ENCODE measurements at regions not wholly inside any gene's neighbourhood (a gene's known extent, or its start where the extent isn't known, plus 50 kb on each side); places are given as distances from the start of the nearest gene placed in this dataset.

DNA sequence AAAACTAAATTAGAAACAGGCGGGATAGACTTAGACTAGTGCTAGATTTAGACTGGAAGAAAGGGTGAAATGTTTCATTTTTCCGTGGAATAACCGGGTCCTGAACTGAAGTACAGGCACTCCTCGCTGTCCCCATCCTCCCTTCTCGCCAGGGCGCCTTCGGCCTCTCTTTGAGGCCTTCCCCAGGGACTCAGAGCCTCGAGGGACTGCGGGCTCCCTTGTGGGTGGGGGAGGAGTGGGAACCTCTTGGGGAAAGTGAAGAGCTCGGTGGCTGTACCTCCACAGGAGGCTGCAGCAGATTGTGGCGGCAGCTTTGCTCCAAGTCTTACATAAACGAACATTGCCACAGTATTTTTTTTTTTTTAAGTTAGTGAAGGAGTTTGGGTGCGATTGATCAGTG lies 1988.8 kb upstream of the FLRT2 start:
- H3K36me3 ChIP-seq (ENCODE audit: insufficient read depth, low read length): no peaks in the 10 kb centered on the region
- no peak overlapping the region for H3K4me2 ChIP-seq (ENCODE audit: low read depth, low read length, poor library complexity, severe bottlenecking)
- no peak overlapping the region for H3K27ac ChIP-seq (ENCODE audit: low read length)
- H3K79me2 ChIP-seq (ENCODE audit: low read length): no peaks in the 10 kb centered on the region
- no peaks in the 10 kb centered on the region for H3K9me2 ChIP-seq (replicated peaks; ENCODE audit: insufficient read depth, low read length)
- H3K4me1 ChIP-seq (ENCODE audit: low read length): no peaks in the 10 kb centered on the region
- DNase-seq: no peak
- H3K4me3 ChIP-seq (ENCODE audit: low read length): no peak overlapping the region
- no peak overlapping the region for H3K9ac ChIP-seq (ENCODE audit: low read length)
- H4K20me1 ChIP-seq (ENCODE audit: insufficient read depth, low read depth, low read length): no peaks in the 10 kb centered on the region
- no peaks in the 10 kb centered on the region for H3K27me3 ChIP-seq (ENCODE audit: low read length)
- H3K9me3 ChIP-seq (ENCODE audit: low read length): no peaks in the 10 kb centered on the region
- H2AFZ ChIP-seq (ENCODE audit: low read length): no peak overlapping the region

DNA sequence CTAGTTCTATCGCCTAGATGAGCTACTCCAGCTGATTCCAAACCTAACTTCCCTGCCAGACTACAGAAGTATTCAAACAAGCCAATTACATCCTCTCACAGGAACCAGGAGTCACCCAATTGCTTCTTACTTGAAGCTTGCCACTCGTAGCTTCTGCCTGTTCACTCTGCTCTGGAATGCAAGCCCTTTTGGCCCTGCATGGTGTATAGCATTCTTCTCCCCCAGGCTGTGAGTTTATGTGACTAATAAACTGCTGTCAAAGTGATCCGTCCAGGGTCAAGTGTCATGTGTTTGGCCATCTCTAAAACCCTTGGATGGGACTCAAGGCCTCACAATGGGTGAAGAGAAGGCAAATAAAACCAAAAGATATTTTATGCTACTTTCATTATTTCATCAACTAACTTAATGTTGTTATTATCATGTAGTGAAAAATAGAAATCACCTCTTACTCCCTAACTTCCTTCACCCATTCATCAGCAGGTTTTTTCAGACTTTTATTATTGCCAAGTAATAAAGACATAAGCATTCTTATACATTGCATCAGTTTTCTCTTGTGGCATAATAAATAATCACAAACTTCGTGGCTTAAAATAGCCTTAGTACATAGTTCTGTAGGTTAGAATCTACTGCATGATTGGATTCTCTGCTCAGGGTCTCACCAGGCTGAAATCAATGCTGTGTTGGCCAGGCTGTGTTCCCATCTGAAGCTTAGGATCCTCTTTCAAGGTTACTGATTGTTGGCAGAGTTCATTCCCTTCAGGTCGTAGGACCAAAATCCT lies 1981.7 kb upstream of the FLRT2 start:
- H3K79me2 ChIP-seq (ENCODE audit: low read length): no peaks in the 10 kb centered on the region
- H3K4me3 ChIP-seq (ENCODE audit: low read length): no peak overlapping the region
- H3K27ac ChIP-seq (ENCODE audit: low read length): no peak overlapping the region
- no peaks in the 10 kb centered on the region for H3K9me3 ChIP-seq (ENCODE audit: low read length)
- no peaks in the 10 kb centered on the region for H3K9me2 ChIP-seq (replicated peaks; ENCODE audit: insufficient read depth, low read length)
- no peak overlapping the region for H2AFZ ChIP-seq (ENCODE audit: low read length)
- H4K20me1 ChIP-seq (ENCODE audit: insufficient read depth, low read depth, low read length): no peaks in the 10 kb centered on the region
- H3K9ac ChIP-seq (ENCODE audit: low read length): no peak overlapping the region
- no peaks in the 10 kb centered on the region for H3K4me1 ChIP-seq (ENCODE audit: low read length)
- no peak overlapping the region for H3K4me2 ChIP-seq (ENCODE audit: low read depth, low read length, poor library complexity, severe bottlenecking)
- H3K36me3 ChIP-seq (ENCODE audit: insufficient read depth, low read length): no peaks in the 10 kb centered on the region
- no peaks in the 10 kb centered on the region for H3K27me3 ChIP-seq (ENCODE audit: low read length)
- no peak for DNase-seq

DNA sequence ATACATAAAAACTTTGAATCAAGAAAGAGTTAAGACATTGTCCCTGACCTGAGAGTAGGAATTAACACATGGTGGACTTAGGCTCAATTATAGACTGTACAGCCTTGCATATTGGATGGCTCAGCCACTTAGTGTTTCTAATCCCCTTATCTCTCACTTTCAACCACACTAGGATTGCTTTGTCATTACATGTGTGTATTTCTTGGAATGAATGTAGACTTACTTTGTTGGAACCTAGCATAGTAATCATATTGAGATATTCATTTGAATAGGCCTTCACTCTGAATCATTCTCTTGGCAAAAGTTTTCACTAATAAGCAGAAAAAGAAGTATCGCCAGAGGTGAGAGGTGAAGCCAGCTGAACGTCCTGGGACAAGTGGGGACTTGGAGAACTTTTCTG lies 1973.9 kb upstream of the FLRT2 start:
- 0 out of 2 replicates have a peak, but pooled peaks cover 5% of the 10 kb centered on the region for H3K9me2 ChIP-seq (replicated peaks; ENCODE audit: insufficient read depth, low read length)
- H3K9me3 ChIP-seq (ENCODE audit: low read length): peaks cover 10% of the 10 kb centered on the region; the same call in 1 of the 2 replicates
- no peaks in the 10 kb centered on the region for H3K36me3 ChIP-seq (ENCODE audit: insufficient read depth, low read length)
- no peak overlapping the region for H3K27ac ChIP-seq (ENCODE audit: low read length)
- no peaks in the 10 kb centered on the region for H4K20me1 ChIP-seq (ENCODE audit: insufficient read depth, low read depth, low read length)
- H3K4me1 ChIP-seq (ENCODE audit: low read length): no peaks in the 10 kb centered on the region
- no peak overlapping the region for H3K4me3 ChIP-seq (ENCODE audit: low read length)
- H3K79me2 ChIP-seq (ENCODE audit: low read length): no peaks in the 10 kb centered on the region
- H3K27me3 ChIP-seq (ENCODE audit: low read length): no peaks in the 10 kb centered on the region; the same call in 1 of the 2 replicates
- H3K4me2 ChIP-seq (ENCODE audit: low read depth, low read length, poor library complexity, severe bottlenecking): no peak overlapping the region
- H2AFZ ChIP-seq (ENCODE audit: low read length): no peak overlapping the region
- H3K9ac ChIP-seq (ENCODE audit: low read length): no peak overlapping the region
- DNase-seq: no peak

DNA sequence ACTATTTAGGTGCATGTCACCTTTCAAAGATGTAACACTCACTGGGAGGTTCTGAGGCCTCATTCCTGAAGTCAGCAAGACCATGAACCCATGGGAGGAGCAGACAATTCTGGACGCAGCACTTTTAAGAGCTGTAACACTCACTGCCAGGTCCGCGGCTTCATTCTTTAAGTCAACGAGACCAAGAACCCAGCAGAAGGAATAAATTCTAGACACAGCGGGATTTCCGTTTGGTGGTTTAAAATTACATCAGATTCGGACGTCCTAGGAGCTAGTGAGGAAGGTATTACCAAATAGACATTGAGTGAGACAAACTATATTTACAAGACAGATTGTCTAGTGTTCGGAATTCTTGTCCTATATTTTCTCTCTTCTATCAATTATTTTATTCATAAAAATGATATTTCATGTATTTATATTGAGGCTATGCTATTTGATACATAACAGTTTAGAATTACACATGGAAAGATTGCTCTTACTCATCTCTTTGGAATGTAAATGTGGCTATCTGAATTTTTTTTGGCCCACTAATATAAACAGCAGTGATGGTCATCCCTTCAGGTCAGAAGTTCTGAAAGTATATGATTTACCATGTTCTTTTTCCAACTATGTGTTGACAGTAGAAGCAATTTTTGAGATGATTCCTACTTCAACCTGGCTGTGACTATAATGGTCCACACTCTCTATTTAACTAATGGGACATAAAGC lies 1973.0 kb upstream of the FLRT2 start:
- Histone ChIP-seq H3K9me3 (ENCODE audit: low read length) (peaks cover 10% of the 10 kb centered on the region; the same call in 1 of the 2 replicates), H3K4me1 (ENCODE audit: low read length) (no peaks in the 10 kb centered on the region), H3K27ac (ENCODE audit: low read length) (no peak overlapping the region), H3K27me3 (ENCODE audit: low read length) (no peaks in the 10 kb centered on the region; the same call in 1 of the 2 replicates), H2AFZ (ENCODE audit: low read length) (no peak overlapping the region), H3K79me2 (ENCODE audit: low read length) (no peaks in the 10 kb centered on the region), H3K4me2 (ENCODE audit: low read depth, low read length, poor library complexity, severe bottlenecking) (no peak overlapping the region), H3K9ac (ENCODE audit: low read length) (no peak overlapping the region), H4K20me1 (ENCODE audit: insufficient read depth, low read depth, low read length) (no peaks in the 10 kb centered on the region), H3K9me2 (replicated peaks; ENCODE audit: insufficient read depth, low read length) (0 out of 2 replicates have a peak, but pooled peaks cover 5% of the 10 kb centered on the region), H3K36me3 (ENCODE audit: insufficient read depth, low read length) (no peaks in the 10 kb centered on the region), H3K4me3 (ENCODE audit: low read length) (no peak overlapping the region)
- no peak for DNase-seq

- Histone ChIP-seq H3K9ac (ENCODE audit: low read length) (no peak overlapping the region), H3K27me3 (ENCODE audit: low read length) (no peaks in the 10 kb centered on the region), H4K20me1 (ENCODE audit: insufficient read depth, low read depth, low read length) (no peaks in the 10 kb centered on the region), H3K27ac (ENCODE audit: low read length) (no peak overlapping the region), H3K9me3 (ENCODE audit: low read length) (peaks cover 10% of the 10 kb centered on the region; the same call in 1 of the 2 replicates), H3K4me3 (ENCODE audit: low read length) (no peak overlapping the region), H3K79me2 (ENCODE audit: low read length) (no peaks in the 10 kb centered on the region), H3K4me2 (ENCODE audit: low read depth, low read length, poor library complexity, severe bottlenecking) (no peak overlapping the region), H3K4me1 (ENCODE audit: low read length) (no peaks in the 10 kb centered on the region), H2AFZ (ENCODE audit: low read length) (no peak overlapping the region), H3K9me2 (replicated peaks; ENCODE audit: insufficient read depth, low read length) (0 out of 2 replicates have a peak, but pooled peaks cover 5% of the 10 kb centered on the region), H3K36me3 (ENCODE audit: insufficient read depth, low read length) (no peaks in the 10 kb centered on the region)
- DNase-seq: no peak
Observed at GRCh38 chr14:83558946-83559345, 1971.0 kb upstream of the FLRT2 start.

- Histone ChIP-seq H3K27me3 (ENCODE audit: low read length) (no peaks in the 10 kb centered on the region), H3K4me1 (ENCODE audit: low read length) (no peaks in the 10 kb centered on the region), H3K27ac (ENCODE audit: low read length) (no peak overlapping the region), H3K9me2 (replicated peaks; ENCODE audit: insufficient read depth, low read length) (0 out of 2 replicates have a peak, but pooled peaks cover 5% of the 10 kb centered on the region), H3K9ac (ENCODE audit: low read length) (no peak overlapping the region), H3K79me2 (ENCODE audit: low read length) (no peaks in the 10 kb centered on the region), H3K4me2 (ENCODE audit: low read depth, low read length, poor library complexity, severe bottlenecking) (no peak overlapping the region), H4K20me1 (ENCODE audit: insufficient read depth, low read depth, low read length) (no peaks in the 10 kb centered on the region), H3K9me3 (ENCODE audit: low read length) (peaks cover 10% of the 10 kb centered on the region; the same call in 1 of the 2 replicates), H3K36me3 (ENCODE audit: insufficient read depth, low read length) (no peaks in the 10 kb centered on the region), H2AFZ (ENCODE audit: low read length) (no peak overlapping the region), H3K4me3 (ENCODE audit: low read length) (no peak overlapping the region)
- DNase-seq: no peak
Observed at GRCh38 chr14:83559721-83560120, 1970.2 kb upstream of the FLRT2 start.

DNA sequence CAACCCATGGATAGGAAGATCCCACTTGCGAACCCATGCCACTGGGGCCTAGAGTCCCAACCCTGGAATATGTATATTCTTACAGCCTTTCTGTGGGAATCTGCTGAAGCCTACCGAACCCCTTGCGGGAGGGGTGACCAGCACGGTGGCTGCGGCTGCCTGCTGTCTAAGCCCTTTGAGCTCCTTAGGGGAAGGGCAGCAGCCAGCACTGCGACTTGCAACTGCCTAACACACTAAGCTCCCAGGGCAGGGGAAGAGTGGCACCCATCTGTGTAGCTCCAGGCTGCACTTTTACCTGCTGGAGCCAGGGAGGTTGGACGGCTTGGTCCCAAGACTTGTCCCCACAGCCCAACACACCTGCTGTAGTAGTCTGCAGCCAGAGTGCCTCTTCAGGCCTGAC lies 1968.7 kb upstream of the FLRT2 start:
- DNase-seq: no peak
- Histone ChIP-seq H4K20me1 (ENCODE audit: insufficient read depth, low read depth, low read length) (no peaks in the 10 kb centered on the region), H3K36me3 (ENCODE audit: insufficient read depth, low read length) (no peaks in the 10 kb centered on the region)

GRCh38 chr14:83566567-83566966 lies 1963.4 kb upstream of the FLRT2 start:
- Histone ChIP-seq H3K4me3 (ENCODE audit: low read length) (no peak overlapping the region), H3K27ac (ENCODE audit: low read length) (no peak overlapping the region), H3K4me1 (ENCODE audit: low read length) (no peaks in the 10 kb centered on the region), H3K27me3 (ENCODE audit: low read length) (no peaks in the 10 kb centered on the region), H3K4me2 (ENCODE audit: low read depth, low read length, poor library complexity, severe bottlenecking) (no peak overlapping the region), H3K9me3 (ENCODE audit: low read length) (no peaks in the 10 kb centered on the region), H2AFZ (ENCODE audit: low read length) (no peak overlapping the region), H3K9me2 (replicated peaks; ENCODE audit: insufficient read depth, low read length) (no peaks in the 10 kb centered on the region), H3K9ac (ENCODE audit: low read length) (no peak overlapping the region), H4K20me1 (ENCODE audit: insufficient read depth, low read depth, low read length) (no peaks in the 10 kb centered on the region), H3K36me3 (ENCODE audit: insufficient read depth, low read length) (no peaks in the 10 kb centered on the region), H3K79me2 (ENCODE audit: low read length) (no peaks in the 10 kb centered on the region)
- DNase-seq: no peak

More for the DNA sequence above, 1968.7 kb upstream of the FLRT2 start:
- Histone ChIP-seq H3K79me2 (ENCODE audit: low read length) (no peaks in the 10 kb centered on the region), H3K27me3 (ENCODE audit: low read length) (no peaks in the 10 kb centered on the region), H3K4me2 (ENCODE audit: low read depth, low read length, poor library complexity, severe bottlenecking) (no peak overlapping the region), H3K4me3 (ENCODE audit: low read length) (no peak overlapping the region), H3K9me2 (replicated peaks; ENCODE audit: insufficient read depth, low read length) (0 out of 2 replicates have a peak, but pooled peaks cover 5% of the 10 kb centered on the region), H3K4me1 (ENCODE audit: low read length) (no peaks in the 10 kb centered on the region), H3K9ac (ENCODE audit: low read length) (no peak overlapping the region), H3K27ac (ENCODE audit: low read length) (no peak overlapping the region), H3K9me3 (ENCODE audit: low read length) (peaks cover 3% of the 10 kb centered on the region; the same call in 1 of the 2 replicates), H2AFZ (ENCODE audit: low read length) (no peak overlapping the region)
